H9 (cell line): ENCODE measurements at regions not wholly inside any gene's neighbourhood (a gene's known extent, or its start where the extent isn't known, plus 50 kb on each side); places are given as distances from the start of the nearest gene placed in this dataset.

Experiments
- DNase-seq: peaks from one replicate; pipeline ENCODE4 v3.0.0-alpha.2; 2017
- H2AFZ ChIP-seq: one replicate; pipeline ENCODE4 v1.6.1; 2013; ENCODE audit warnings: mild to moderate bottlenecking, low read length, control low read depth, moderate library complexity
- H2AK5ac ChIP-seq: 2 replicates; pipeline ENCODE4 v1.6.1; 2013; ENCODE audit warnings: low read length, control low read depth, mixed read lengths; ENCODE audit not compliant: insufficient read length
- H2BK120ac ChIP-seq: one replicate; pipeline ENCODE4 v1.6.1; 2013; ENCODE audit warnings: low read depth, mild to moderate bottlenecking, low read length, control low read depth, inconsistent platforms; ENCODE audit not compliant: poor library complexity, severe bottlenecking
- H2BK12ac ChIP-seq: 2 replicates; pipeline ENCODE4 v1.6.1; 2013; ENCODE audit warnings: low read length, control low read depth, mixed read lengths, low read depth; ENCODE audit not compliant: insufficient read length
- H2BK15ac ChIP-seq: 2 replicates; pipeline ENCODE4 v1.6.1; 2013; ENCODE audit warnings: low read depth, low read length, control low read depth
- H2BK20ac ChIP-seq: one replicate; pipeline ENCODE4 v1.6.1; 2013; ENCODE audit warnings: low read depth, mild to moderate bottlenecking, low read length, control low read depth, inconsistent platforms; ENCODE audit not compliant: poor library complexity, severe bottlenecking
- H2BK5ac ChIP-seq: 2 replicates; pipeline ENCODE4 v1.6.1; 2013; ENCODE audit warnings: low read length, control low read depth, mixed read lengths; ENCODE audit not compliant: insufficient read length
- H3K14ac ChIP-seq: 2 replicates; pipeline ENCODE4 v1.6.1; 2013; ENCODE audit warnings: low read length, control low read depth; ENCODE audit not compliant: insufficient read depth
- H3K18ac ChIP-seq: 2 replicates; pipeline ENCODE4 v1.6.1; 2013; ENCODE audit warnings: low read depth, mild to moderate bottlenecking, mixed read lengths, low read length, control low read depth; ENCODE audit not compliant: insufficient read length
- H3K23ac ChIP-seq: 2 replicates; pipeline ENCODE4 v1.6.1; 2013; ENCODE audit warnings: low read length, control low read depth, mixed read lengths, low read depth; ENCODE audit not compliant: insufficient read length
- H3K23me2 ChIP-seq: 2 replicates; pipeline ENCODE4 v1.6.1; 2013; ENCODE audit warnings: low read depth, mild to moderate bottlenecking, mixed read lengths, low read length, control low read depth; ENCODE audit not compliant: insufficient read length, poor library complexity, severe bottlenecking
- H3K27ac ChIP-seq: 2 replicates; pipeline ENCODE4 v1.5.1; 2013; ENCODE audit warnings: low read length, control low read depth, mixed read lengths, low read depth; ENCODE audit not compliant: insufficient read length
- H3K27me3 ChIP-seq: 2 replicates; pipeline ENCODE4 v1.6.1; 2013; ENCODE audit warnings: low read length, control low read depth, inconsistent platforms; ENCODE audit not compliant: insufficient read depth
- H3K4ac ChIP-seq: 2 replicates; pipeline ENCODE4 v1.6.1; 2013; ENCODE audit warnings: low read depth, mild to moderate bottlenecking, control low read depth, inconsistent platforms, low read length, moderate library complexity
- H3K4me1 ChIP-seq: 2 replicates; pipeline ENCODE4 v1.6.1; 2013; ENCODE audit warnings: low read length, control low read depth, inconsistent platforms; ENCODE audit not compliant: insufficient read depth
- H3K4me2 ChIP-seq: 2 replicates; pipeline ENCODE4 v1.6.1; 2013; ENCODE audit warnings: low read length, control low read depth, mixed read lengths; ENCODE audit not compliant: insufficient read length, insufficient read depth
- H3K56ac ChIP-seq: 2 replicates; pipeline ENCODE4 v1.6.1; 2013; ENCODE audit warnings: low read depth, mild to moderate bottlenecking, mixed read lengths, low read length, control low read depth; ENCODE audit not compliant: insufficient read length
- H3K79me1 ChIP-seq: 2 replicates; pipeline ENCODE4 v1.6.1; 2013; ENCODE audit warnings: low read depth, mild to moderate bottlenecking, moderate library complexity, low read length, control low read depth, inconsistent platforms; ENCODE audit not compliant: insufficient read depth, poor library complexity, severe bottlenecking
- H3K79me2 ChIP-seq: 2 replicates; pipeline ENCODE4 v1.6.1; 2013; ENCODE audit warnings: low read length, control low read depth, inconsistent platforms; ENCODE audit not compliant: insufficient read depth
- H3K9ac ChIP-seq: 2 replicates; pipeline ENCODE4 v1.6.1; 2013; ENCODE audit warnings: low read length, control low read depth, mixed read lengths; ENCODE audit not compliant: insufficient read length; ENCODE audit errors: extremely low read depth
- H3K9me3 ChIP-seq: one replicate; pipeline ENCODE4 v1.6.1; 2013; ENCODE audit warnings: low read depth, low read length, inconsistent platforms; ENCODE audit not compliant: control insufficient read depth
- H3T11ph ChIP-seq: one replicate; pipeline ENCODE4 v1.6.1; 2013; ENCODE audit warnings: mild to moderate bottlenecking, low read length, control low read depth, inconsistent platforms
- H4K20me1 ChIP-seq: one replicate; pipeline ENCODE4 v1.6.1; 2013; ENCODE audit not compliant: control insufficient read depth, insufficient read length, insufficient read depth
- H4K5ac ChIP-seq: 2 replicates; pipeline ENCODE4 v1.6.1; 2013; ENCODE audit warnings: low read depth, mild to moderate bottlenecking, mixed read lengths, low read length, control low read depth; ENCODE audit not compliant: insufficient read length
- H4K8ac ChIP-seq: replicated peaks from 2 replicates; pipeline ENCODE4 v1.6.1; 2013; ENCODE audit warnings: low read length, control low read depth, mixed read lengths, low read depth; ENCODE audit not compliant: insufficient read length
- H4K91ac ChIP-seq: 2 replicates; pipeline ENCODE4 v1.6.1; 2013; ENCODE audit warnings: low read depth, mild to moderate bottlenecking, moderate library complexity, mixed read lengths, low read length, control low read depth; ENCODE audit not compliant: insufficient read length
- H3K27ac Mint-ChIP-seq, 3 experiments: 2 replicates in 2 of 3; 3 replicates in 1 of 3; pipeline ENCODE4 v1.8.0; 2020 to 2021; ENCODE audit warnings: mixed read lengths in 3 of 3, mild to moderate bottlenecking in 1 of 3, moderate library complexity in 1 of 3
- H3K27me3 Mint-ChIP-seq: 2 replicates; pipeline ENCODE4 v1.8.0; 2021; ENCODE audit warnings: low read depth, mild to moderate bottlenecking, moderate library complexity, mixed read lengths
- H3K36me3 Mint-ChIP-seq, 3 experiments: 2 replicates in 2 of 3; 3 replicates in 1 of 3; pipeline ENCODE4 v1.8.0; 2020 to 2021; ENCODE audit warnings: low read depth in 3 of 3, mixed read lengths in 3 of 3; ENCODE audit not compliant: insufficient read depth in 1 of 3
- H3K4me1 Mint-ChIP-seq, 2 experiments: 2 replicates each; pipeline ENCODE4 v1.8.0; 2020; ENCODE audit warnings: mixed read lengths in 2 of 2
- H3K4me3 Mint-ChIP-seq, 2 experiments: 2 replicates in 1 of 2; 3 replicates in 1 of 2; pipeline ENCODE4 v1.8.0; 2020 to 2021; ENCODE audit warnings: mild to moderate bottlenecking in 2 of 2, mixed read lengths in 2 of 2, moderate library complexity in 1 of 2
- H3K9me3 Mint-ChIP-seq, 2 experiments: 2 replicates in 1 of 2; 3 replicates in 1 of 2; pipeline ENCODE4 v1.8.0; 2020; ENCODE audit warnings: mild to moderate bottlenecking in 2 of 2, mixed read lengths in 2 of 2, moderate library complexity in 1 of 2
- WGBS: extraction: QIAGEN DNeasy Blood & Tissue Kit; methylation state at CpG from one replicate; pipeline ENCODE4 v1.1.7; 2013; ENCODE audit warnings: missing lambda C conversion rate, low lambda C conversion rate, mixed read lengths; ENCODE audit not compliant: insufficient read length; ENCODE audit errors: extremely low coverage; 5-methylcytosine and 5-hydroxymethylcytosine counted together
- TF ChIP-seq, protein P1 (sequence below): fragments of 200-600 bp; sonication (generic); conservative IDR thresholded peaks from 3 replicates; pipeline ENCODE4 v1.8.0; 2021; ENCODE audit warnings: antibody characterized with exemption, mild to moderate bottlenecking

DNA sequence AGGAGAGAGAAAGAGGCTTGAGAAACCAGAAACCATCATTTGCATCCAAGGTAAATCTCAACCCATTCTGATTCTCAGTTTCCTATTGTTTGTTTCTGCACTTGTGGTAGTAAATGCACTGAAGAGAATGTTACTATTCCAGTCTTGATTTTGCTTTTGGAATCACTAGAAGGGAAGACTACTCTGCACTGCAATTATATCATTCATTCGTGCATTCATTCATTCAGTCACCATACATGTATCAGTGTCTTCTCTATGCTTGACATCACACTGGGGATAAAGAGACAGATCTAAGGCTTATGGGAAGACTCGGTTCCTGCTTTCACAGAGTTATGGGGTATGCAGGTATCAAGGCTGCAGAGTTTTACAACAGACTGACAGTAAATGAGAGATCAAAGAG is 90.3 kb upstream of the EGLN3 start:
- H3K56ac ChIP-seq: no peak overlapping the region
- TF ChIP-seq, protein P1, sequence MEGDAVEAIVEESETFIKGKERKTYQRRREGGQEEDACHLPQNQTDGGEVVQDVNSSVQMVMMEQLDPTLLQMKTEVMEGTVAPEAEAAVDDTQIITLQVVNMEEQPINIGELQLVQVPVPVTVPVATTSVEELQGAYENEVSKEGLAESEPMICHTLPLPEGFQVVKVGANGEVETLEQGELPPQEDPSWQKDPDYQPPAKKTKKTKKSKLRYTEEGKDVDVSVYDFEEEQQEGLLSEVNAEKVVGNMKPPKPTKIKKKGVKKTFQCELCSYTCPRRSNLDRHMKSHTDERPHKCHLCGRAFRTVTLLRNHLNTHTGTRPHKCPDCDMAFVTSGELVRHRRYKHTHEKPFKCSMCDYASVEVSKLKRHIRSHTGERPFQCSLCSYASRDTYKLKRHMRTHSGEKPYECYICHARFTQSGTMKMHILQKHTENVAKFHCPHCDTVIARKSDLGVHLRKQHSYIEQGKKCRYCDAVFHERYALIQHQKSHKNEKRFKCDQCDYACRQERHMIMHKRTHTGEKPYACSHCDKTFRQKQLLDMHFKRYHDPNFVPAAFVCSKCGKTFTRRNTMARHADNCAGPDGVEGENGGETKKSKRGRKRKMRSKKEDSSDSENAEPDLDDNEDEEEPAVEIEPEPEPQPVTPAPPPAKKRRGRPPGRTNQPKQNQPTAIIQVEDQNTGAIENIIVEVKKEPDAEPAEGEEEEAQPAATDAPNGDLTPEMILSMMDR: no peak
- no peak overlapping the region for H3K18ac ChIP-seq
- no peak overlapping the region for H4K91ac ChIP-seq
- no peaks in the 10 kb centered on the region for H3K27me3 ChIP-seq
- Mint-ChIP-seq H3K27ac (no peak overlapping the region), H3K27me3 (0 out of 2 replicates have a peak, but pooled peaks cover 1% of the 10 kb centered on the region), H3K9me3 (no peaks in the 10 kb centered on the region), H3K4me3 (no peak overlapping the region), H3K4me1 (peaks cover 5 to 8% of the 10 kb centered on the region in 2 experiments), H3K36me3 (no peaks in the 10 kb centered on the region; a peak in 1 of 7 replicates)
- no peak overlapping the region for H2AFZ ChIP-seq
- no peaks in the 10 kb centered on the region for H3K79me1 ChIP-seq
- H4K8ac ChIP-seq: no peak overlapping the region
- no peaks in the 10 kb centered on the region for H3K9me3 ChIP-seq
- no peak overlapping the region for H3K14ac ChIP-seq
- no peak overlapping the region for H2BK12ac ChIP-seq
- H3K79me2 ChIP-seq: no peaks in the 10 kb centered on the region
- H4K20me1 ChIP-seq: no peaks in the 10 kb centered on the region
- no peak for DNase-seq
- no peak overlapping the region for H4K5ac ChIP-seq
- H2BK20ac ChIP-seq: no peak overlapping the region
- H3K4me2 ChIP-seq: no peak overlapping the region
- no peak overlapping the region for H2AK5ac ChIP-seq
- no peaks in the 10 kb centered on the region for H3K23me2 ChIP-seq
- H3K9ac ChIP-seq: no peak overlapping the region
- no peak overlapping the region for H3K23ac ChIP-seq
- no peak overlapping the region for H3K27ac ChIP-seq
- no peak overlapping the region for H2BK5ac ChIP-seq
- no peak overlapping the region for H2BK120ac ChIP-seq
- H3T11ph ChIP-seq: no peak overlapping the region
- peaks cover 5% of the 10 kb centered on the region for H3K4me1 ChIP-seq
- WGBS: no CpG with 5 or more reads among the region's 2 CpGs
- no peak overlapping the region for H3K4ac ChIP-seq
- no peak overlapping the region for H2BK15ac ChIP-seq
